ENCODE measurements at regions not wholly inside any gene's neighbourhood (a gene's known extent, or its start where the extent isn't known, plus 50 kb on each side); places are given as distances from the start of the nearest gene placed in this dataset.

DNA sequence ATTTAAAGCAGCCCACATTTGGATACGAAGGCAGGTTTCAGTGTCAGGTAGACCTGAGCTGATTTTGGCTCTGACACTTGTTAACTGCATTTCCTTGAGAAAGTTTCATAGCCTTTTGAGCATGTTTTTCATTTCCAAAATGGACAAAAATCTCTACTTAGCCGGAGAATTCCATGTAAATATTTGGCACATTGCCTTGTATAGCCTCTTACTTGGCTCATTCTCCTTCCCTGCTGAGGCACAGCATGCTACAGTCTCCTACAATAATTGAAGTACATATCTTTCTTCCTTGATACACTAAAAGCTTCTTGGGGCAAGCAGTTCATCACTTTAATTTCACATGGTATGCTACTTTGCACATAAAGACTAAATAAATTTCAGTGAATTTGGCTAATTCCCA lies 772.2 kb upstream of the CHAC2 start:
- TF ChIP-seq HOXB5 (CRISPR knock-in tag; IDR thresholded peaks at IDR 0.05) (no peak), RAD21 (conservative IDR thresholded peaks at IDR 0.05 in 1 of 2, IDR thresholded peaks at IDR 0.05 in 1 of 2) (no peak), NPAS2 (CRISPR knock-in tag; IDR thresholded peaks at IDR 0.05; ENCODE audit: borderline replicate concordance) (no peak), POLR2A (IDR thresholded peaks at IDR 0.05; ENCODE audit: low read length) (no peak)
- TF ChIP-seq, protein P1, sequence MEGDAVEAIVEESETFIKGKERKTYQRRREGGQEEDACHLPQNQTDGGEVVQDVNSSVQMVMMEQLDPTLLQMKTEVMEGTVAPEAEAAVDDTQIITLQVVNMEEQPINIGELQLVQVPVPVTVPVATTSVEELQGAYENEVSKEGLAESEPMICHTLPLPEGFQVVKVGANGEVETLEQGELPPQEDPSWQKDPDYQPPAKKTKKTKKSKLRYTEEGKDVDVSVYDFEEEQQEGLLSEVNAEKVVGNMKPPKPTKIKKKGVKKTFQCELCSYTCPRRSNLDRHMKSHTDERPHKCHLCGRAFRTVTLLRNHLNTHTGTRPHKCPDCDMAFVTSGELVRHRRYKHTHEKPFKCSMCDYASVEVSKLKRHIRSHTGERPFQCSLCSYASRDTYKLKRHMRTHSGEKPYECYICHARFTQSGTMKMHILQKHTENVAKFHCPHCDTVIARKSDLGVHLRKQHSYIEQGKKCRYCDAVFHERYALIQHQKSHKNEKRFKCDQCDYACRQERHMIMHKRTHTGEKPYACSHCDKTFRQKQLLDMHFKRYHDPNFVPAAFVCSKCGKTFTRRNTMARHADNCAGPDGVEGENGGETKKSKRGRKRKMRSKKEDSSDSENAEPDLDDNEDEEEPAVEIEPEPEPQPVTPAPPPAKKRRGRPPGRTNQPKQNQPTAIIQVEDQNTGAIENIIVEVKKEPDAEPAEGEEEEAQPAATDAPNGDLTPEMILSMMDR (IDR thresholded peaks at IDR 0.05) = no peak

Measured in A549 (cell line).